Right forelimb (tissue), 1 donor: ENCODE measurements at regions not wholly inside any gene's neighbourhood (a gene's known extent, or its start where the extent isn't known, plus 50 kb on each side); places are given as distances from the start of the nearest gene placed in this dataset.

Experiments
- DNase-seq: peaks from one replicate; pipeline ENCODE4 v3.0.0-alpha.2; 2018

DNA sequence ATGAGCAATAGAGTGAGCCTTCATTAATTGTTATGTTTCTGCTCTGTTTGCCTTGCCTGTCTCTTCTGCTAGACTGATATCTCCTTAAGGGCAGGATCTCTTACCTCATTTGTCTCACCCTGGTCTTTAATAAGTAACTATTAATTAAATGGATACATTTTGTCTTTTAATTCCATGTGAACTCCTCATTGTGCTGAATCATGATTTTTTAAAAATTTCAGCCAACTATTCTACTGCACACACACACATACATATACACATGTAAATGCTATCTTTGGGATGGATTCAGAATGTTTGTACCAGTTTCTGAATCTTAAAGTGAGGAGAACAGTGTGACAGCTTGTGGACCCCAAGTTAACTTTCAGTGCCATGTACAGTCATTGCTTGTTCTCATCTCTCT, 731.1 kb upstream of the MAP3K7 start:
- no peak for DNase-seq

DNA sequence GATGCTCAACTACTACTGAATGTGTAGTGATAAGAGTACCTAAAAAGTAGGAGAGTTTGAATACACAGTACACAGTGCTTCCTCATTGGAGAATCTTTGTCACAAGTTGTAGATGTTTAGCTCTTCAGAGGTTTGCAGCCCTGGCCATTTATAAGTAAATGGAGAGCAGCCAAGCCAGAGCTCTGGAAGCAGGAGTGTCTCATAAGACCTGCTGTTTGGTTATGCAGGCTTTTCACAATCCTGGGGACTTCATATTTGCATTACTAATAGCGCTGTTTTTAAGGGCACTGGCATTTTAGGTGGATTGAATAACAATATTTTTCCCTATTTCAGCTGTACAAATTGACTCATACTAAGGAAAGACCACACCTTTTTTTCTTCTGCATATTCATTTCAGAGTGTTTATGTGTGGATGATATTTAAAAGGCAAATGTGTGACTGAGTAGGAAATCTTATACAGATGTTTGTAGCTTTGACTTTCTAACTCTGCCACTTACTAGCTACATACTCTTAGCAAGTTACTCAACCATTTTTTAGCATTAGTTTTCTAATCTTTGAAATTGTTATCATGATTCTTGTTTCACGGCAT, 730.5 kb upstream of the MAP3K7 start:
- DNase-seq: no peak

DNA sequence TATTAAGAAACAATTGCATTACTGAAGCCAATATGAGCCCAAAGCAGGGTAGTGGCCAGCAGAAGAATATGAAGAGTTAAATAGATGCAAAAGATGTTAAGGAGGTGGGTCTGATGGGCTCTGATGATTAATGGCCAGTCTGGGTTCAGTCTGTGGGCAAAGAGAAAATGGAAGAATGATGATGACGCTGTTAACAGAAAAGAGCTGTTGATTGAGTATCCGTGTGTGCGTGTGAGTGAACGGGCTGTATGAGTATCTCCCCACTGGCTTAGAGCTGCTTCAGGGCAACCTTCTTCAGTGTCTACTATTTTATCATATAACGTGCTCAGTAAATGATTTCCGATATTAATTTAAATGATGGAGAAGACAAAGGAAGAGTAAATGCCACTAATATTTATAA, 723.3 kb upstream of the MAP3K7 start:
- DNase-seq: no peak

DNA sequence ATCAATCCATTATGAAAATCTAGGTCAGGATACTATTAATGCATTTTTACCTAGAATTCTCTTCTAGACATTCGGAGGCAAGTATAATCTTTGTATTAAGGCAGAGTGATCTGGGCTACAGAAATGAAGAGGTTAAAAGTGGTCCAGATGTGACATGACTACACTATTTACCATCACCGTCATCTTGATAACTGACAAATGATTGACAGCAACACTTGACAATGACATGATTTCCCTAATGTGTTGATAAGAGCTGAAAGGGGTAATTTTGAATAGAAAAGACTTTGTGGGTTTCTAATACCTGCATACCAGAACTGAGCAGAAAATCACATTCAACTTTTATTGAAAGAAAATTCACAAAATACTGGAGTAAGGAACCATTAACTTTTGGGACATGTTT, 718.9 kb upstream of the MAP3K7 start:
- DNase-seq: no peak

GRCh38 chr6:91304521-91304920, 717.6 kb upstream of the MAP3K7 start:
- no peak for DNase-seq

DNA sequence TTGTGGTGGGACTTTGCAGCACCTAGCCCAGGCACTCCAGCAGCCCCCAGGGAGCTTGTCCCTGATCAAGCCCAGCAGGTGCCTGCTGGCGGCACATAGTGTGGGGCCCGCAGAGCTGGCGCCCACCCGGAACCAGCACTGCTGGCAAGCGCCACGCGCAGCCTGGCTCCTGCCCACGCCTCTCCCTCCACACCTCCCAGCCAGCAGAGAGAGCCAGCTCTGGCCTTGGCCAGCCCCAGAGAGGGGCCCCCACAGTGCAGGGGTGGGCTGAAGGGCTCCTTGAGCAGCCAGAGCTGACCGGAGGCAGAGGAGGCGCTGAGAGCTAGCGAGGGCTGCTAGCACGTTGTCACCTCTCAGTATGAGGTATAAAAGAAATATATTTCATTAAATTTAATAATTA, 716.5 kb upstream of the MAP3K7 start:
- no peak for DNase-seq

GRCh38 chr6:91299544-91300491, 712.9 kb upstream of the MAP3K7 start:
- no peak for DNase-seq

DNA sequence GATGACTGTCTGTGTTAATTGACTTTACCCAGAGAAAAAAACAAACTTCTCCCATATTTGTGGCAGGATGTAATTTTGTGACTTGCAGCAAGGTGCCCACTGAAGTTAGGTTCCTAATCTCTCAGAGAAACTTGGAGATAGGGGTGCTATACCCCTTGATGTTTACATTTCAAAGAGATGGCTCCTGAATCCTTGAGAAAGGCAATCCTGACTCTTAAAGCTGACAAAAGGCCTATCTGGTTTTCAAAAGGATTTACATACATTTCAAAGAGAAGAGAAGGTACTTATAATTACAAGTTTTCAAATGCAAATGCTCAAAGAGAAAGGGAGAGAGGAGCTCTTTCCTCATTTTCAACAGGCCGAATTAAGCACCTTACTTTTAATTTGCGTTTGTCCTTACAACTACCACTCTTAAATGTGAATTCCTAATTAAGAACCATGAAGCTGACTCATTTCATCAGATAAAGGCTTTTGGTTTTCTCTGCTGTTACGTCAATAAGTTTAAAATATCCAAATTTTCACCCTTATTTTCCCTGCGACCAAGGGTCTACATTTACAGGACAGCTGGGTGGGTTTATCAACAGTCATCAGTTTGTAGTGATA, 711.8 kb upstream of the MAP3K7 start:
- DNase-seq: no peak

GRCh38 chr6:91293395-91293794, 706.5 kb upstream of the MAP3K7 start:
- DNase-seq: no peak

DNA sequence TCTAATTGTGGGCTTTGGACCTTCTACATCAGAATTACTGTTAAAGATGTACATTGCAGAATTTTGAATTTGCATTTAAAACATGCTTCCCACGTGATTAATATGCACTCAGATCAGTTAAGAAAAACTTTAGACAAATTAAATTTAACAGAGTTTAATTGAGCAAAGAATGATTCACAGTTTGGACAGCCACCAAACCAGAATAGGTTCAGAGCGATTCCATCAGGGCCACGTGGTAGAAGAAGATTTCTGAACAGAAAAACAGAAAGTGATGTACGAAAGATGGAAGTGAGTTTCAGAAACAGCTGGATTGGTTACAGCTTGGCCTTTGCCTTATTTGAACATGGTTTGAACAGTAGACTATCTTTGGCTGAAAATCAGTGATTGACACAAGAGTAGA, 704.2 kb upstream of the MAP3K7 start:
- no peak for DNase-seq

DNA sequence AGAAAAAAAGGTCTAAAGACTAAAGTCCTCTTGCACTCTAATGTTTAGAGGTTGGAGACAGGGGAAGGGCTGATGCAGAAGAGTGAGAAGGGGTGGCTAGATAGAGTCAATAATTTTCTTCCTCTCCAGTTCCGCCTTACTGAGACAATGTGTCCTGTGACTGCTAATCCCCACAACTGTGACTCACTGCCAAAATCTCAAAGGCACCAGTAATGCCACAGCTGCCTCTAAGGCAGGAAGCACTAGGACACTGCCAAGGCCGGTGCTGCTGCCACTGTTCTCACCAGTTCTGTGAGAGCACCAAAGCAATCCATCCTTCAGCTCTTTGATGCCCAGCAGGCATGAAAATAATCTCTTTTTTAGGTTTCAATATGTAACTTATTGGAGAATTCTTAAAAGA, 701.9 kb upstream of the MAP3K7 start:
- no peak for DNase-seq

- no peak for DNase-seq
Measured at GRCh38 chr6:91281901-91282300, 695.0 kb upstream of the MAP3K7 start.

- no peak for DNase-seq
Measured at GRCh38 chr6:91280494-91280830, 693.6 kb upstream of the MAP3K7 start.

DNA sequence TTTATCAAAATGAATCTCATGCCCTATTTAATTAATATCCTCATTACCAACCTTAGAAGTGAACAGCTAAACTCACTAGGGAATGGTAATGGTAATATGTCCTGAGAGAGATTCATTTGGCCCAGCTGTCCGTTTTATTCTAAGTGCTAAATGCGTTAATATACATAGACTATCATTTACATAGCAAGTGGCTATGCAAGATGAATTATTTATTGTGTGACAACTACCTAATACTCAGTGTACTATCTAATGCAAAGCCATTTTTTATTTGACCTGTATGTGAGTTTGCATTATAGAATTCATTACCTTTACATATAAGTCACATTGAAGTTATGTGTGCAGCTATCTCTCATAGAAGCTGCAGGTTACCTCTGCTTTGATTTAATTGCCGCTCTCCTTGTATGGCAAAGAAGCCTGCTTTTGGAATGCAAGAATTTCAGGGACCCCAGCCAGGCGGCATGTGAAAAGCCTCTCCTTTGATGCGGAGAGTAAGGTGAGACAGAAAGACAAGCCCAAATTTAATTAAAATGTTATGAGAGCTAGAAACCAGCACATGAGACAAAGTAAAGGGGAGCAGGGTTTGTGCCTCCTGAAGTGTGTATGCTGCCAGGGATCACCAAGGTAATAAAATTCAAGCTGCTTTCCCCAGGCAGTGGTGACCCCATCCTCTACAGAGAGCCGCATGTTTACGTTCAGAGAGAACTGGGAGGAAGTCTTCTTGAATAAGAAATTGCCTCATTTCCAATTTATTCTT, 693.0 kb upstream of the MAP3K7 start:
- no peak for DNase-seq

GRCh38 chr6:91278416-91278815, 691.5 kb upstream of the MAP3K7 start:
- no peak for DNase-seq

DNA sequence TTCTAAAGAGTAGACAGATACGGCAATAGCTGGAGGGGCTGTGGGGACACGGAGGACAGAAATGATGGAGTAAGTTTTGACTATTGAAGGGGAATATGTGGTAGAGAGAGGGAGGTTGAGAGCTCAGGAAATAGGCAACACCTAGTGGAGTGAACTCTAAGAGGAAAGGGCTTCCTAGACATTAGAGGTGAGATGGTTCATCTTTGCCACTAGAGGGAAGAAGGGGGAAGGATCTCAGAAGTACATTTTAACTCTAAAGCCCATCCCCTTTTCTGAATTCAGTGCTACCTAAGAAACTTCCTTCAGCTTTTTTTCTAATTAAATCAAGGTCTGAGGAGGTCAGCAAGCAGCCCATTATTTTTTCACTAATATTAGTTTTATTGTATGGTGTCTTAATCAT, 689.4 kb upstream of the MAP3K7 start:
- no peak for DNase-seq

- no peak for DNase-seq
Measured at GRCh38 chr6:91273729-91274128, 686.9 kb upstream of the MAP3K7 start.

GRCh38 chr6:91271807-91272206, 684.9 kb upstream of the MAP3K7 start:
- DNase-seq: no peak

DNA sequence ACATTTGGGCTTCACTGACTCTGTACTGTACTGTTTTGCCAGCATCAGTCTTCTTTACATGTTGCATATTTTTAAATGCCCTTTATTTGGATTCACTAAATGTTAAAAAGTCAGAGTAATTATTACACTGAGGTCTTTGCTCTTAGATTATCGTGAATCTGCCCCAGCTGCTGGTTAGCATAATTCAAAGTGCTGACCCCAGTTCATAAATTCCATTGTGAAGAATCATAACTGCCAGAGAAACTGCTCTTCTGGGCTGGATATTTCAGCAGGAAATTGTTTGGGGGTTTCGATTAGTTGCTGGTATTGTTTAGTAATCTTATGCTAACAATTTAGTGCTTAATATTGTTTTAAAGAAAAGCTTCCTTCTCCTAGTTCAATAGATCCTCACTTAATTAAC, 682.1 kb upstream of the MAP3K7 start:
- no peak for DNase-seq

DNA sequence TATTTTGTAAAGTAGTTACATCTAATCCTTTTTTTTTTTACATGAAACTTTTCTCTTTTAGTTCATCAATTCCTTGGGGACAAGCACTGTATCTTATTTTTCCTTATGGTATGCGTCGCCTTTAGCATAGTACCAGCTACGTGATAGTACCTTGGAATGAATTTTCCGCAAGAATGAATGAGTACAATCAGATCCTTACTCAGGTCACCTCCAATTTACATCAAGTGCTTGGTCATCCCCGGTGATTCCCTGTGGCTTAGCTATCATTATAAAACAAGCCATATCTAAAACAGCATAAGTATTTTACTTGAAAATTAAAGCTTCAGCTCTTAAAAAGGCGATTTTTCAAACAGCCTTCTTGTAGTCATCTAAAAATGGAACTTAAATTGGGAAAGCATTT, 680.4 kb upstream of the MAP3K7 start:
- DNase-seq: no peak

DNA sequence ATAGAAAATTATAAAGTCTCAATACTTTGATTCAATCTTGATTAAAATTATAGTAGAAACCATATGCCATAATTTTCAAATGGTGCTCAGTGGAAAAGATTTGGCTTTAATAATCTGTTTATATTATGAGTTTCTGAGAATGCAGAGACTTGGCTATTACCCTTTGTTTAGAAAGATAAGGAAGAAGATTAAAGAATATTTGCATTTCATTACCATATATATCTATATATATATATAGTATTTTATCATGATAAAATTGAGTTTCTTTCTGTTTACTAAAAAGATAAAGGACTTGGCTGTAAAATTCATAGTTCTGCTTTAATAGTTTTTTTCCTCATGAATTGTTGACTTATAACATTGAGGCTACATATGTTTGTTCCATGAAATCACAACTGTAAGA, 679.3 kb upstream of the MAP3K7 start:
- no peak for DNase-seq

- no peak for DNase-seq
Measured at GRCh38 chr6:91243436-91243835, 656.6 kb upstream of the MAP3K7 start.

- DNase-seq: no peak
Measured at GRCh38 chr6:91242614-91242949, 655.7 kb upstream of the MAP3K7 start.
